Liver (tissue), 8 donors: ENCODE measurements at regions not wholly inside any gene's neighbourhood (a gene's known extent, or its start where the extent isn't known, plus 50 kb on each side); places are given as distances from the start of the nearest gene placed in this dataset.

Source experiments
- DNase-seq: peaks from one replicate; pipeline ENCODE4 v3.0.0-alpha.2; 2017; ENCODE audit warnings: low spot score
- H3K27ac ChIP-seq, 2 donors: one replicate each; pipeline ENCODE4 v1.7.0; 2013; ENCODE audit warnings: inconsistent platforms in 2 of 2, low read length in 2 of 2, control low read depth in 1 of 2, low read depth in 1 of 2, mild to moderate bottlenecking in 1 of 2
- H3K27me3 ChIP-seq, 4 donors: one replicate each; pipeline versions ENCODE4 v1.6.1 to v1.7.0; 2013; ENCODE audit warnings: low read length in 3 of 4, inconsistent platforms in 1 of 4, mild to moderate bottlenecking in 1 of 4, moderate library complexity in 1 of 4; ENCODE audit not compliant: control insufficient read depth in 4 of 4, insufficient read depth in 4 of 4
- H3K36me3 ChIP-seq, 4 donors: one replicate each; pipeline versions ENCODE4 v1.6.1 to v1.7.0; 2013; ENCODE audit warnings: low read length in 3 of 4, mild to moderate bottlenecking in 3 of 4, low read depth in 1 of 4, moderate library complexity in 1 of 4; ENCODE audit not compliant: control insufficient read depth in 4 of 4, insufficient read depth in 3 of 4
- H3K4me1 ChIP-seq, 4 donors: one replicate each; pipeline versions ENCODE4 v1.6.1 to v1.7.0; 2013; ENCODE audit warnings: low read length in 3 of 4, mild to moderate bottlenecking in 3 of 4, moderate library complexity in 1 of 4; ENCODE audit not compliant: control insufficient read depth in 4 of 4, insufficient read depth in 4 of 4
- H3K4me3 ChIP-seq, 3 donors: one replicate each; pipeline versions ENCODE4 v1.6.1 to v1.7.0; 2013; ENCODE audit warnings: low read length in 3 of 3, control low read depth in 1 of 3, low read depth in 1 of 3, mild to moderate bottlenecking in 1 of 3
- H3K9ac ChIP-seq, 2 donors: one replicate each; pipeline ENCODE4 v1.7.0; 2013; ENCODE audit warnings: low read length in 2 of 2, mild to moderate bottlenecking in 2 of 2, moderate library complexity in 2 of 2, control low read depth in 1 of 2, low read depth in 1 of 2
- H3K9me3 ChIP-seq, 4 donors: one replicate each; pipeline versions ENCODE4 v1.6.1 to v1.7.0; 2013; ENCODE audit warnings: low read length in 3 of 4; ENCODE audit not compliant: control insufficient read depth in 4 of 4
- EGR1 ChIP-seq, 2 donors: IDR thresholded peaks; 2 replicates each; pipeline ENCODE4 v1.6.1; 2016 to 2018; ENCODE audit warnings: antibody characterized with exemption in 2 of 2, low read depth in 2 of 2
- FOXA1 ChIP-seq: IDR thresholded peaks from 2 replicates; pipeline ENCODE4 v1.6.1; 2016; ENCODE audit warnings: antibody characterized with exemption
- FOXA2 ChIP-seq: IDR thresholded peaks from 2 replicates; pipeline ENCODE4 v1.6.1; 2016; ENCODE audit warnings: antibody characterized with exemption
- GABPA ChIP-seq, 2 donors: IDR thresholded peaks in 1 of 2; conservative IDR thresholded peaks in 1 of 2; 2 replicates each; pipeline ENCODE4 v1.6.1; 2016; ENCODE audit warnings: antibody characterized with exemption in 2 of 2, mild to moderate bottlenecking in 1 of 2, moderate library complexity in 1 of 2
- HNF4A ChIP-seq, 2 donors: conservative IDR thresholded peaks; 2 replicates each; pipeline ENCODE4 v1.6.1; 2016; ENCODE audit warnings: antibody characterized with exemption in 2 of 2, mild to moderate bottlenecking in 2 of 2
- HNF4G ChIP-seq: IDR thresholded peaks from 2 replicates; pipeline ENCODE4 v1.6.1; 2016; ENCODE audit warnings: antibody characterized with exemption
- JUND ChIP-seq, 2 donors: IDR thresholded peaks; 2 replicates each; pipeline ENCODE4 v1.6.1; 2016; ENCODE audit warnings: antibody characterized with exemption in 2 of 2
- NR2F2 ChIP-seq: IDR thresholded peaks from 2 replicates; pipeline ENCODE4 v1.6.1; 2016; ENCODE audit warnings: antibody characterized with exemption
- RAD21 ChIP-seq, 2 donors: IDR thresholded peaks; 2 replicates each; pipeline ENCODE4 v1.6.1; 2016; ENCODE audit warnings: antibody characterized with exemption in 2 of 2, mild to moderate bottlenecking in 2 of 2
- RXRA ChIP-seq, 2 donors: IDR thresholded peaks; 2 replicates each; pipeline ENCODE4 v1.6.1; 2017 to 2018; ENCODE audit warnings: antibody characterized with exemption in 2 of 2, mild to moderate bottlenecking in 1 of 2
- SP1 ChIP-seq: IDR thresholded peaks from 2 replicates; pipeline ENCODE4 v1.6.1; 2018; ENCODE audit warnings: antibody characterized with exemption, mild to moderate bottlenecking
- TAF1 ChIP-seq: conservative IDR thresholded peaks from 2 replicates; pipeline ENCODE4 v1.6.1; 2016; ENCODE audit warnings: antibody characterized with exemption, mild to moderate bottlenecking
- YY1 ChIP-seq: IDR thresholded peaks from 2 replicates; pipeline ENCODE4 v1.6.1; 2016; ENCODE audit warnings: antibody characterized with exemption, mild to moderate bottlenecking
- WGBS: extraction: QIAGEN DNeasy Blood & Tissue Kit; methylation state at CpG from one replicate; pipeline ENCODE4 v1.1.7; 2013; 5-methylcytosine and 5-hydroxymethylcytosine counted together
- TF ChIP-seq, protein P1 (sequence below): IDR thresholded peaks from 2 replicates; pipeline ENCODE4 v1.6.1; 2016; ENCODE audit warnings: antibody characterized with exemption
- TF ChIP-seq, protein P2 (sequence below): IDR thresholded peaks from 2 replicates; pipeline ENCODE4 v1.6.1; 2016; ENCODE audit warnings: antibody characterized with exemption, mild to moderate bottlenecking
- TF ChIP-seq, protein P3 (sequence below): IDR thresholded peaks from 2 replicates; pipeline ENCODE4 v1.6.1; 2016; ENCODE audit warnings: antibody characterized with exemption
- TF ChIP-seq, protein P4 (sequence below): fragments of 150-350 bp; IDR thresholded peaks from 2 replicates; pipeline ENCODE4 v1.5.1; 2017; ENCODE audit warnings: improper control_type of control experiment, low read depth, low read length; ENCODE audit not compliant: missing input control
- TF ChIP-seq, protein P5 (sequence below): IDR thresholded peaks from 2 replicates; pipeline ENCODE4 v1.6.1; 2016; ENCODE audit warnings: antibody characterized with exemption
- donor health status: healthy.
- donor health status: healthy.
- donor health status: healthy.
- donor health status: healthy.
- donor health status: healthy.

DNA sequence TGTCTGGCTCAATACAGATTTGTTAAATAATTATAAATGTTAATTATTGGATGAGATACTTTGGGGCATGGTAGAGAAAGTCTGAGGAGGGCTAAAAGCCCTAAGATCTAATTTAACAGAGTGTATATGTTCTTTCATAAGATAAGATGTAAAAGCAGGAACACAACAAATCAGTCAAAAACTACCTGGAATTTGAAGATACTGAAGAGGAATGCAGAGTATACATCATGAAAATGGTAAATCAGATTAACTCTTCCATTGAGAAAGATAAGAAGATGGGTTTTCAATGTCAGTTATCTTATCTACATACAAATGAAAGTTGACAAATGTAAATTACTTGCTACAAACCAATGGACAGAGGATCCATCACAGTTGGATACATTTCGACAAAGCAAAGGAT, 107.3 kb upstream of the NFIB start:
- H3K9me3 ChIP-seq = no peaks in the 10 kb centered on the region
- H3K36me3 ChIP-seq = no peaks in the 10 kb centered on the region
- no peak overlapping the region for H3K27ac ChIP-seq
- H3K4me1 ChIP-seq = no peaks in the 10 kb centered on the region
- no peak for DNase-seq
- H3K9ac ChIP-seq = no peak overlapping the region
- H3K27me3 ChIP-seq = peaks cover 0 to 2% (median 0%) of the 10 kb centered on the region in 4 donors
- no peak overlapping the region for H3K4me3 ChIP-seq
- TF ChIP-seq SP1 (no peak), FOXA2 (no peak), TAF1 (no peak), HNF4G (no peak), HNF4A (conservative IDR thresholded peaks at IDR 0.05) (no peak), GABPA (IDR thresholded peaks at IDR 0.05 in 1 of 2, conservative IDR thresholded peaks at IDR 0.05 in 1 of 2) (no peak), RAD21 (IDR thresholded peaks at IDR 0.05) (no peak), FOXA1 (no peak), EGR1 (IDR thresholded peaks at IDR 0.05; ENCODE audit: low read depth in 2 of 2) (no peak), RXRA (IDR thresholded peaks at IDR 0.05) (no peak), JUND (IDR thresholded peaks at IDR 0.05) (no peak), NR2F2 (no peak), YY1 (no peak)
- TF ChIP-seq, protein P1, sequence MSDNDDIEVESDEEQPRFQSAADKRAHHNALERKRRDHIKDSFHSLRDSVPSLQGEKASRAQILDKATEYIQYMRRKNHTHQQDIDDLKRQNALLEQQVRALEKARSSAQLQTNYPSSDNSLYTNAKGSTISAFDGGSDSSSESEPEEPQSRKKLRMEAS = no peak
- TF ChIP-seq, protein P2, sequence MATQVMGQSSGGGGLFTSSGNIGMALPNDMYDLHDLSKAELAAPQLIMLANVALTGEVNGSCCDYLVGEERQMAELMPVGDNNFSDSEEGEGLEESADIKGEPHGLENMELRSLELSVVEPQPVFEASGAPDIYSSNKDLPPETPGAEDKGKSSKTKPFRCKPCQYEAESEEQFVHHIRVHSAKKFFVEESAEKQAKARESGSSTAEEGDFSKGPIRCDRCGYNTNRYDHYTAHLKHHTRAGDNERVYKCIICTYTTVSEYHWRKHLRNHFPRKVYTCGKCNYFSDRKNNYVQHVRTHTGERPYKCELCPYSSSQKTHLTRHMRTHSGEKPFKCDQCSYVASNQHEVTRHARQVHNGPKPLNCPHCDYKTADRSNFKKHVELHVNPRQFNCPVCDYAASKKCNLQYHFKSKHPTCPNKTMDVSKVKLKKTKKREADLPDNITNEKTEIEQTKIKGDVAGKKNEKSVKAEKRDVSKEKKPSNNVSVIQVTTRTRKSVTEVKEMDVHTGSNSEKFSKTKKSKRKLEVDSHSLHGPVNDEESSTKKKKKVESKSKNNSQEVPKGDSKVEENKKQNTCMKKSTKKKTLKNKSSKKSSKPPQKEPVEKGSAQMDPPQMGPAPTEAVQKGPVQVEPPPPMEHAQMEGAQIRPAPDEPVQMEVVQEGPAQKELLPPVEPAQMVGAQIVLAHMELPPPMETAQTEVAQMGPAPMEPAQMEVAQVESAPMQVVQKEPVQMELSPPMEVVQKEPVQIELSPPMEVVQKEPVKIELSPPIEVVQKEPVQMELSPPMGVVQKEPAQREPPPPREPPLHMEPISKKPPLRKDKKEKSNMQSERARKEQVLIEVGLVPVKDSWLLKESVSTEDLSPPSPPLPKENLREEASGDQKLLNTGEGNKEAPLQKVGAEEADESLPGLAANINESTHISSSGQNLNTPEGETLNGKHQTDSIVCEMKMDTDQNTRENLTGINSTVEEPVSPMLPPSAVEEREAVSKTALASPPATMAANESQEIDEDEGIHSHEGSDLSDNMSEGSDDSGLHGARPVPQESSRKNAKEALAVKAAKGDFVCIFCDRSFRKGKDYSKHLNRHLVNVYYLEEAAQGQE = no peak
- TF ChIP-seq, protein P3, sequence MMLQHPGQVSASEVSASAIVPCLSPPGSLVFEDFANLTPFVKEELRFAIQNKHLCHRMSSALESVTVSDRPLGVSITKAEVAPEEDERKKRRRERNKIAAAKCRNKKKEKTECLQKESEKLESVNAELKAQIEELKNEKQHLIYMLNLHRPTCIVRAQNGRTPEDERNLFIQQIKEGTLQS = no peak
- TF ChIP-seq, protein P4, sequence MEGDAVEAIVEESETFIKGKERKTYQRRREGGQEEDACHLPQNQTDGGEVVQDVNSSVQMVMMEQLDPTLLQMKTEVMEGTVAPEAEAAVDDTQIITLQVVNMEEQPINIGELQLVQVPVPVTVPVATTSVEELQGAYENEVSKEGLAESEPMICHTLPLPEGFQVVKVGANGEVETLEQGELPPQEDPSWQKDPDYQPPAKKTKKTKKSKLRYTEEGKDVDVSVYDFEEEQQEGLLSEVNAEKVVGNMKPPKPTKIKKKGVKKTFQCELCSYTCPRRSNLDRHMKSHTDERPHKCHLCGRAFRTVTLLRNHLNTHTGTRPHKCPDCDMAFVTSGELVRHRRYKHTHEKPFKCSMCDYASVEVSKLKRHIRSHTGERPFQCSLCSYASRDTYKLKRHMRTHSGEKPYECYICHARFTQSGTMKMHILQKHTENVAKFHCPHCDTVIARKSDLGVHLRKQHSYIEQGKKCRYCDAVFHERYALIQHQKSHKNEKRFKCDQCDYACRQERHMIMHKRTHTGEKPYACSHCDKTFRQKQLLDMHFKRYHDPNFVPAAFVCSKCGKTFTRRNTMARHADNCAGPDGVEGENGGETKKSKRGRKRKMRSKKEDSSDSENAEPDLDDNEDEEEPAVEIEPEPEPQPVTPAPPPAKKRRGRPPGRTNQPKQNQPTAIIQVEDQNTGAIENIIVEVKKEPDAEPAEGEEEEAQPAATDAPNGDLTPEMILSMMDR = no peak
- TF ChIP-seq, protein P5, sequence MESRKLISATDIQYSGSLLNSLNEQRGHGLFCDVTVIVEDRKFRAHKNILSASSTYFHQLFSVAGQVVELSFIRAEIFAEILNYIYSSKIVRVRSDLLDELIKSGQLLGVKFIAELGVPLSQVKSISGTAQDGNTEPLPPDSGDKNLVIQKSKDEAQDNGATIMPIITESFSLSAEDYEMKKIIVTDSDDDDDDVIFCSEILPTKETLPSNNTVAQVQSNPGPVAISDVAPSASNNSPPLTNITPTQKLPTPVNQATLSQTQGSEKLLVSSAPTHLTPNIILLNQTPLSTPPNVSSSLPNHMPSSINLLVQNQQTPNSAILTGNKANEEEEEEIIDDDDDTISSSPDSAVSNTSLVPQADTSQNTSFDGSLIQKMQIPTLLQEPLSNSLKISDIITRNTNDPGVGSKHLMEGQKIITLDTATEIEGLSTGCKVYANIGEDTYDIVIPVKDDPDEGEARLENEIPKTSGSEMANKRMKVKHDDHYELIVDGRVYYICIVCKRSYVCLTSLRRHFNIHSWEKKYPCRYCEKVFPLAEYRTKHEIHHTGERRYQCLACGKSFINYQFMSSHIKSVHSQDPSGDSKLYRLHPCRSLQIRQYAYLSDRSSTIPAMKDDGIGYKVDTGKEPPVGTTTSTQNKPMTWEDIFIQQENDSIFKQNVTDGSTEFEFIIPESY = no peak
- WGBS = 60% methylated on average over 1 of the region's 1 CpG
